Thyroid gland (tissue), 4 donors: ENCODE measurements at regions not wholly inside any gene's neighbourhood (a gene's known extent, or its start where the extent isn't known, plus 50 kb on each side); places are given as distances from the start of the nearest gene placed in this dataset.

Experiments
- DNase-seq, 2 donors: peaks; one replicate each; pipeline ENCODE4 v3.0.0-alpha.2; 2019
- H3K27ac ChIP-seq, 3 donors: fragments of 200-600 bp; sonication (generic); 1 replicate in 2 of 3; 2 replicates in 1 of 3; pipeline ENCODE4 v1.5.1; 2016 to 2019; ENCODE audit warnings: mild to moderate bottlenecking in 1 of 3, moderate library complexity in 1 of 3
- H3K27me3 ChIP-seq: fragments of 200-600 bp; sonication (generic); one replicate; pipeline ENCODE4 v1.5.1; 2019
- H3K36me3 ChIP-seq, 2 donors: fragments of 200-600 bp; sonication (generic); one replicate each; pipeline ENCODE4 v1.5.1; 2016 to 2019
- H3K4me1 ChIP-seq, 2 donors: fragments of 200-600 bp; sonication (generic); one replicate each; pipeline ENCODE4 v1.5.1; 2017 to 2019
- H3K4me3 ChIP-seq, 3 donors: fragments of 200-600 bp; sonication (generic); replicated peaks in 1 of 3; 1 replicate in 2 of 3; 2 replicates in 1 of 3; pipeline ENCODE4 v1.5.1; 2016; ENCODE audit warnings: mild to moderate bottlenecking in 1 of 3
- H3K9me3 ChIP-seq: fragments of 200-600 bp; sonication (generic); one replicate; pipeline ENCODE4 v1.5.1; 2017
- CTCF ChIP-seq, 6 experiments: fragments of 200-600 bp in 3 of 6; fragments of 450-650 bp in 3 of 6; sonication (generic) in 3 of 6; IDR thresholded peaks; one replicate each; pipeline ENCODE4 v1.5.1; 2016 to 2019; ENCODE audit warnings: antibody characterized with exemption in 6 of 6, mild to moderate bottlenecking in 2 of 6, inconsistent platforms in 1 of 6, moderate library complexity in 1 of 6
- POLR2A ChIP-seq, 2 donors: fragments of 450-650 bp; IDR thresholded peaks; one replicate each; pipeline ENCODE4 v1.6.1; 2017; ENCODE audit warnings: antibody characterized with exemption in 2 of 2, mild to moderate bottlenecking in 2 of 2, moderate library complexity in 1 of 2
- WGBS, 2 donors: methylation state at CpG; one replicate each; pipeline ENCODE4 v1.1.5; 2017; 5-methylcytosine and 5-hydroxymethylcytosine counted together
- intact Hi-C: fragments of 100-400 bp; cut with DNase I; formaldehyde crosslinking; loops from one replicate; pipeline ENCODE4 v1.15.1; 2023

GRCh38 chr4:23038626-23039491 lies 346.1 kb downstream of the GBA3 start:
- WGBS, 2 donors: 65 to 76% methylated on average over 5 of the region's 5 CpGs
- Histone ChIP-seq H3K4me1 (no peaks in the 10 kb centered on the region), H3K27ac (no peak overlapping the region), H3K36me3 (no peaks in the 10 kb centered on the region), H3K27me3 (no peaks in the 10 kb centered on the region), H3K9me3 (no peaks in the 10 kb centered on the region), H3K4me3 (no peak overlapping the region)
- TF ChIP-seq CTCF (IDR thresholded peaks at IDR 0.05) (no peak), POLR2A (IDR thresholded peaks at IDR 0.05) (no peak)
- intact Hi-C loops: no loop called here
- no peak for DNase-seq

GRCh38 chr4:23036921-23037495 lies 344.3 kb downstream of the GBA3 start:
- TF ChIP-seq POLR2A (IDR thresholded peaks at IDR 0.05): no peak
- TF ChIP-seq CTCF (IDR thresholded peaks at IDR 0.05): no peak
- H3K9me3 ChIP-seq: no peaks in the 10 kb centered on the region
- no peaks in the 10 kb centered on the region for H3K4me1 ChIP-seq
- DNase-seq: no peak
- H3K4me3 ChIP-seq: no peak overlapping the region
- intact Hi-C loops: no loop called here
- H3K27ac ChIP-seq: no peak overlapping the region
- H3K27me3 ChIP-seq: no peaks in the 10 kb centered on the region
- no peaks in the 10 kb centered on the region for H3K36me3 ChIP-seq
- WGBS, 2 donors: 84 to 86% methylated on average over 10 of the region's 10 CpGs

GRCh38 chr4:23036503-23036902 lies 343.8 kb downstream of the GBA3 start:
- intact Hi-C loops: no loop called here

GRCh38 chr4:23035521-23036056 lies 342.9 kb downstream of the GBA3 start:
- WGBS, 2 donors: 75 to 95% methylated on average over 3 of the region's 3 CpGs

More at GRCh38 chr4:23036503-23036902, 343.8 kb downstream of the GBA3 start:
- DNase-seq: no peak
- H3K9me3 ChIP-seq: no peaks in the 10 kb centered on the region
- H3K27ac ChIP-seq: no peak overlapping the region
- 71 to 79% methylated on average over 3 of the region's 3 CpGs for WGBS, 2 donors
- no peak overlapping the region for H3K4me3 ChIP-seq
- no peaks in the 10 kb centered on the region for H3K36me3 ChIP-seq
- no peaks in the 10 kb centered on the region for H3K27me3 ChIP-seq
- TF ChIP-seq CTCF (IDR thresholded peaks at IDR 0.05) (no peak), POLR2A (IDR thresholded peaks at IDR 0.05) (no peak)
- no peaks in the 10 kb centered on the region for H3K4me1 ChIP-seq

More at GRCh38 chr4:23035521-23036056, 342.9 kb downstream of the GBA3 start:
- no peaks in the 10 kb centered on the region for H3K4me1 ChIP-seq
- intact Hi-C loops: no loop called here
- H3K9me3 ChIP-seq: no peaks in the 10 kb centered on the region
- DNase-seq: no peak
- H3K27me3 ChIP-seq: no peaks in the 10 kb centered on the region
- no peak overlapping the region for H3K4me3 ChIP-seq
- H3K36me3 ChIP-seq: no peaks in the 10 kb centered on the region
- no peak overlapping the region for H3K27ac ChIP-seq
- no peak for TF ChIP-seq POLR2A (IDR thresholded peaks at IDR 0.05)
- no peak for TF ChIP-seq CTCF (IDR thresholded peaks at IDR 0.05)
